HEK293 (cell line): ENCODE measurements at regions not wholly inside any gene's neighbourhood (a gene's known extent, or its start where the extent isn't known, plus 50 kb on each side); places are given as distances from the start of the nearest gene placed in this dataset.

Experiments used
- CTCF ChIA-PET: fragments of 350-600 bp; formaldehyde crosslinking; extraction: SDS; loops from one replicate; lab custom pipeline; 2021; ENCODE audit warnings: antibody characterized with exemption; lab: Yijun Ruan, JAX
- POLR2A ChIA-PET: fragments of 300-600 bp; formaldehyde crosslinking; extraction: SDS; loops from one replicate; lab custom pipeline; 2020; ENCODE audit warnings: antibody characterized with exemption, inconsistent platforms; lab: Yijun Ruan, JAX
- H3K27ac ChIP-seq: fragments of 200-500 bp; sonication (Bioruptor generic); 2 replicates; pipeline ENCODE4 v1.5.1; 2014; ENCODE audit warnings: low read depth, low read length, control low read depth, inconsistent platforms; ENCODE audit errors: extremely low read depth
- H3K36me3 ChIP-seq, 2 experiments: fragments of 200-500 bp in 1 of 2; sonication (Bioruptor generic) in 1 of 2; 1 replicate in 1 of 2; 2 replicates in 1 of 2; pipeline ENCODE4 v1.5.1; 2014 to 2017; ENCODE audit warnings: inconsistent platforms in 2 of 2, low read length in 2 of 2; ENCODE audit not compliant: control insufficient read depth in 2 of 2, insufficient read depth in 1 of 2
- H3K4me1 ChIP-seq: fragments of 200-500 bp; sonication (Bioruptor generic); 2 replicates; pipeline ENCODE4 v1.5.1; 2014; ENCODE audit warnings: mild to moderate bottlenecking, low read length, inconsistent platforms; ENCODE audit not compliant: control insufficient read depth, insufficient read depth
- H3K4me3 ChIP-seq: 2 replicates; pipeline ENCODE4 v1.5.1; 2011; ENCODE audit warnings: low read depth, mild to moderate bottlenecking, control low read depth, low read length, moderate library complexity
- H3K9me3 ChIP-seq: fragments of 200-500 bp; sonication (Bioruptor generic); 2 replicates; pipeline ENCODE4 v1.5.1; 2014; ENCODE audit warnings: low read depth, low read length, inconsistent platforms; ENCODE audit not compliant: control insufficient read depth, insufficient read depth
- CTCF ChIP-seq: fragments of 450-650 bp; formaldehyde crosslinking; IDR thresholded peaks from 2 replicates; pipeline ENCODE4 v1.5.1; 2016; ENCODE audit warnings: missing biosample characterization, missing genetic modification characterization
- KLF8 ChIP-seq: fragments of 450-650 bp; formaldehyde crosslinking; IDR thresholded peaks from 2 replicates; pipeline ENCODE4 v1.5.1; 2016; ENCODE audit warnings: missing biosample characterization, missing genetic modification characterization
- MZF1 ChIP-seq: fragments of 450-650 bp; formaldehyde crosslinking; IDR thresholded peaks from 2 replicates; pipeline ENCODE4 v1.5.1; 2017; ENCODE audit warnings: missing biosample characterization, missing genetic modification characterization, borderline replicate concordance
- ZBTB20 ChIP-seq: fragments of 450-650 bp; formaldehyde crosslinking; IDR thresholded peaks from 2 replicates; pipeline ENCODE4 v1.5.1; 2016; ENCODE audit warnings: missing biosample characterization, missing genetic modification characterization
- ZFHX2 ChIP-seq: fragments of 450-650 bp; formaldehyde crosslinking; conservative IDR thresholded peaks from 2 replicates; pipeline ENCODE4 v1.5.1; 2016; ENCODE audit warnings: missing biosample characterization, missing genetic modification characterization
- ZFP3 ChIP-seq: fragments of 450-650 bp; formaldehyde crosslinking; IDR thresholded peaks from 2 replicates; pipeline ENCODE4 v1.5.1; 2016; ENCODE audit warnings: low read depth, missing biosample characterization, missing genetic modification characterization
- ZIC2 ChIP-seq: fragments of 450-650 bp; formaldehyde crosslinking; IDR thresholded peaks from 2 replicates; pipeline ENCODE4 v1.5.1; 2016; ENCODE audit warnings: missing biosample characterization, missing genetic modification characterization
- ZNF114 ChIP-seq: fragments of 450-650 bp; formaldehyde crosslinking; IDR thresholded peaks from 2 replicates; pipeline ENCODE4 v1.5.0; 2017; ENCODE audit warnings: missing biosample characterization, missing genetic modification characterization
- ZNF133 ChIP-seq: fragments of 450-650 bp; formaldehyde crosslinking; IDR thresholded peaks from 2 replicates; pipeline ENCODE4 v1.5.1; 2016; ENCODE audit warnings: missing biosample characterization, missing genetic modification characterization
- ZNF18 ChIP-seq: fragments of 450-650 bp; formaldehyde crosslinking; IDR thresholded peaks from 2 replicates; pipeline ENCODE4 v1.5.1; 2016; ENCODE audit warnings: missing biosample characterization, missing genetic modification characterization
- ZNF248 ChIP-seq: fragments of 450-650 bp; formaldehyde crosslinking; IDR thresholded peaks from 2 replicates; pipeline ENCODE4 v1.5.1; 2017; ENCODE audit warnings: missing biosample characterization, missing genetic modification characterization
- ZNF274 ChIP-seq, 2 experiments: fragments of 200-500 bp in 1 of 2; fragments of 450-650 bp in 1 of 2; sonication (Bioruptor generic) in 1 of 2; formaldehyde crosslinking in 1 of 2; IDR thresholded peaks; 2 replicates each; pipeline versions ENCODE4 v1.5.1 to v1.6.1; 2014 to 2016; ENCODE audit warnings: borderline replicate concordance in 1 of 2, inconsistent platforms in 1 of 2, low read length in 1 of 2, missing biosample characterization in 1 of 2, missing genetic modification characterization in 1 of 2
- ZNF324 ChIP-seq: fragments of 450-650 bp; formaldehyde crosslinking; IDR thresholded peaks from 2 replicates; pipeline ENCODE4 v1.5.1; 2016; ENCODE audit warnings: missing biosample characterization, missing genetic modification characterization
- ZNF354C ChIP-seq: fragments of 450-650 bp; formaldehyde crosslinking; IDR thresholded peaks from 2 replicates; pipeline ENCODE4 v1.5.1; 2016; ENCODE audit warnings: missing biosample characterization, missing genetic modification characterization, low read depth, borderline replicate concordance
- ZNF416 ChIP-seq: fragments of 450-650 bp; formaldehyde crosslinking; IDR thresholded peaks from 2 replicates; pipeline ENCODE4 v1.5.1; 2016; ENCODE audit warnings: missing biosample characterization, missing genetic modification characterization
- ZNF664 ChIP-seq: fragments of 450-650 bp; formaldehyde crosslinking; IDR thresholded peaks from 2 replicates; pipeline ENCODE4 v1.5.1; 2016; ENCODE audit warnings: missing biosample characterization, missing genetic modification characterization
- ZNF677 ChIP-seq: fragments of 450-650 bp; IDR thresholded peaks from 2 replicates; pipeline ENCODE4 v1.5.0; 2018; ENCODE audit warnings: missing biosample characterization, mild to moderate bottlenecking, missing genetic modification characterization, moderate library complexity
- ZNF692 ChIP-seq: fragments of 450-650 bp; formaldehyde crosslinking; IDR thresholded peaks from 2 replicates; pipeline ENCODE4 v1.5.1; 2016; ENCODE audit warnings: missing biosample characterization, missing genetic modification characterization
- ZSCAN16 ChIP-seq: fragments of 450-650 bp; formaldehyde crosslinking; IDR thresholded peaks from 2 replicates; pipeline ENCODE4 v1.5.1; 2016; ENCODE audit warnings: missing biosample characterization, missing genetic modification characterization
- TF ChIP-seq, protein P1 (sequence below): fragments of 450-650 bp; formaldehyde crosslinking; IDR thresholded peaks from 2 replicates; pipeline ENCODE4 v1.5.1; 2017; ENCODE audit warnings: missing biosample characterization, mild to moderate bottlenecking, missing genetic modification characterization, moderate library complexity
- TF ChIP-seq, protein P2 (sequence below): fragments of 450-650 bp; IDR thresholded peaks from 2 replicates; pipeline ENCODE4 v1.5.1; 2018; ENCODE audit warnings: missing biosample characterization, missing genetic modification characterization

DNA sequence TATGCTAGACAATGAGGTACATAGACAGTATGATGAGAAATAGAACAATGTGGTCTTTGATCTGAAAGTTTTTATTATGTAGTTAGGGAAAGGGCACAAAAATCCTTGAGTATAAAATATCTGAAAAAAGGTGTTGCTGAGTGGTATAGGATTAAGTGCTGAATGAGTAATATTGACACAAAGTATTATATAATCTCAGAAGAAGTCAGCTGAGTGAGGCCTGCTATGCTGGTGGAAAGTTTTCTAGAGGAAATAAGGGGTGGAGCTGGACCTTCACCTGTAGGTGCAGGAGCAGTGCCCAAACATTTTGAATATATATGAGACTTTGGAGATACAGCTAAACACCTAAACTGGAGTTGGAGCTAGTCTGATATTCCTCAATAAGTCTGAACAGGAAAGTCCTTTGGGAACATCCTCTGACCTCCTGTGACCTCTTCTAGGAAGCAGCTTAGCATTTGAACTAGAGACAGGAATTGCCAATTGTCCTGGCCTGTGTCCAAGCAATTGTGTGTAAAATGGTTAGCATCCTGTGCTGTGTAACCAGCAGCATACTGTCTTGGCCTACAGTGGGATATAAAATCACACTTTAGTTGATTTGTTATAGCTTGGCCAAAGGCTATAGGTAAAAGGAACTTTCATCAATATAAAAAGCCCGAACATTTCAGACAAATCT lies 285.3 kb downstream of the ANKRD50 start (continued):
- TF ChIP-seq CTCF (tag by site-specific recombination): no peak
- no peak for TF ChIP-seq ZNF354C (tag by site-specific recombination)
- no peak for TF ChIP-seq ZNF18 (tag by site-specific recombination)
- no peak for TF ChIP-seq ZSCAN16 (tag by site-specific recombination)
- TF ChIP-seq ZNF274 (IDR thresholded peaks at IDR 0.05; ENCODE audit: low read length): no peak
- no peak for TF ChIP-seq ZNF274 (tag by site-specific recombination; IDR thresholded peaks at IDR 0.05; ENCODE audit: borderline replicate concordance)

DNA sequence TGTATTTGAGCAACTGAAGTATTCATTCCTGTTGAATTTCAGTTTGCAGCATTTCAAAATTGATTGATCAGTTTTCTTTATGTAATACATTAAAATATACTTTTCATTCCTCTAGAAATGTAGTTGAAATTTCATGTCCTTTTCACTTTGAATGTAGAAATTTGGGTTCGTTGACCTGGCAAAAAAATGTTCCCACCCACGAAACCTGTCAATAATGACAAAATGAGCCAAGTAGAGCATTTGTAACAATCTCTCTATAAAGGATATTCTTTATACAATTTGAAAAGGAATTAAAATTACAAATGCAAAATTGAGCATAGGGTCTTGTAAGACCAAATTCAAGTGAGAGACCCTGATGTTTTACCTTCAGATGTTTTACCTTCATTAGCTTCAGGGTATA lies 283.9 kb downstream of the ANKRD50 start:
- no peak overlapping the region for H3K27ac ChIP-seq
- ChIA-PET POLR2A (no interaction called here), CTCF (no interaction called here)
- no peak for TF ChIP-seq MZF1
- TF ChIP-seq ZNF416 (tag by site-specific recombination): no peak
- TF ChIP-seq, protein P1, sequence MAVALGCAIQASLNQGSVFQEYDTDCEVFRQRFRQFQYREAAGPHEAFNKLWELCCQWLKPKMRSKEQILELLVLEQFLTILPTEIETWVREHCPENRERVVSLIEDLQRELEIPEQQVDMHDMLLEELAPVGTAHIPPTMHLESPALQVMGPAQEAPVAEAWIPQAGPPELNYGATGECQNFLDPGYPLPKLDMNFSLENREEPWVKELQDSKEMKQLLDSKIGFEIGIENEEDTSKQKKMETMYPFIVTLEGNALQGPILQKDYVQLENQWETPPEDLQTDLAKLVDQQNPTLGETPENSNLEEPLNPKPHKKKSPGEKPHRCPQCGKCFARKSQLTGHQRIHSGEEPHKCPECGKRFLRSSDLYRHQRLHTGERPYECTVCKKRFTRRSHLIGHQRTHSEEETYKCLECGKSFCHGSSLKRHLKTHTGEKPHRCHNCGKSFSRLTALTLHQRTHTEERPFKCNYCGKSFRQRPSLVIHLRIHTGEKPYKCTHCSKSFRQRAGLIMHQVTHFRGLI (tag by site-specific recombination): no peak
- TF ChIP-seq KLF8 (tag by site-specific recombination): no peak
- no peak for TF ChIP-seq ZNF114
- no peak for TF ChIP-seq ZNF692
- no peak for TF ChIP-seq ZNF133
- H3K36me3 ChIP-seq: no peaks in the 10 kb centered on the region
- no peaks in the 10 kb centered on the region for H3K4me1 ChIP-seq
- no peaks in the 10 kb centered on the region for H3K9me3 ChIP-seq
- H3K4me3 ChIP-seq: no peak overlapping the region

DNA sequence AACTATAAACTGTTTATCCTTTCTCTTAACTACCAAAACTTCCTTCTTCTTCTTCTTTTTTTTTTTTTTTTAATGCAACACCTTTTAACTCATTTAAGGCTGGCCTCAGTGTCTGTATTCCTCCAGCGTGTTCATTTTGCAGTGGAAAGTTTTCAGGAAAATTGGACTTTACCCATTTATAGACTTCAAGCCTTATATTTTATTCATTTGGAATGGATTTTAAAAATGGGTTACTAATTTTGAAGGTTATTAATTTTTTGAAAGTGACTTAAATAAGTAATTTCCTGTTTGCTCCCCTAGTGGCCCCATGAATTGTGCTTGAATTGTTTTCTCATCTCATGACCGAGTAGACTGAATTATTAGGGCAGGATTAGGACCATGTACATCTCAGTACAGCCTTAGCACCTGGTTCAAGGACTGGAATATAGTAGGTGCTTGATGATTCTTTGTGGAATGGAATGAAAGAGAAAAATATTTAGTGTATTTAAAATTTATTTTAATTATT lies 282.7 kb downstream of the ANKRD50 start:
- Histone ChIP-seq H3K9me3 (no peaks in the 10 kb centered on the region), H3K36me3 (no peaks in the 10 kb centered on the region), H3K4me1 (no peaks in the 10 kb centered on the region), H3K4me3 (no peak overlapping the region), H3K27ac (no peak overlapping the region)
- ChIA-PET POLR2A (no interaction called here), CTCF (no interaction called here)
- TF ChIP-seq ZNF664 (no peak), ZFP3 (tag by site-specific recombination) (no peak), ZIC2 (no peak), ZNF248 (tag by site-specific recombination) (no peak), ZNF677 (tag by site-specific recombination) (no peak), ZFHX2 (tag by site-specific recombination) (no peak), ZNF324 (no peak), ZBTB20 (tag by site-specific recombination) (no peak)
- TF ChIP-seq, protein P2, sequence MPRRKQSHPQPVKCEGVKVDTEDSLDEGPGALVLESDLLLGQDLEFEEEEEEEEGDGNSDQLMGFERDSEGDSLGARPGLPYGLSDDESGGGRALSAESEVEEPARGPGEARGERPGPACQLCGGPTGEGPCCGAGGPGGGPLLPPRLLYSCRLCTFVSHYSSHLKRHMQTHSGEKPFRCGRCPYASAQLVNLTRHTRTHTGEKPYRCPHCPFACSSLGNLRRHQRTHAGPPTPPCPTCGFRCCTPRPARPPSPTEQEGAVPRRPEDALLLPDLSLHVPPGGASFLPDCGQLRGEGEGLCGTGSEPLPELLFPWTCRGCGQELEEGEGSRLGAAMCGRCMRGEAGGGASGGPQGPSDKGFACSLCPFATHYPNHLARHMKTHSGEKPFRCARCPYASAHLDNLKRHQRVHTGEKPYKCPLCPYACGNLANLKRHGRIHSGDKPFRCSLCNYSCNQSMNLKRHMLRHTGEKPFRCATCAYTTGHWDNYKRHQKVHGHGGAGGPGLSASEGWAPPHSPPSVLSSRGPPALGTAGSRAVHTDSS (tag by site-specific recombination): no peak
